ENCODE measurements at regions not wholly inside any gene's neighbourhood (a gene's known extent, or its start where the extent isn't known, plus 50 kb on each side); places are given as distances from the start of the nearest gene placed in this dataset.

DNA sequence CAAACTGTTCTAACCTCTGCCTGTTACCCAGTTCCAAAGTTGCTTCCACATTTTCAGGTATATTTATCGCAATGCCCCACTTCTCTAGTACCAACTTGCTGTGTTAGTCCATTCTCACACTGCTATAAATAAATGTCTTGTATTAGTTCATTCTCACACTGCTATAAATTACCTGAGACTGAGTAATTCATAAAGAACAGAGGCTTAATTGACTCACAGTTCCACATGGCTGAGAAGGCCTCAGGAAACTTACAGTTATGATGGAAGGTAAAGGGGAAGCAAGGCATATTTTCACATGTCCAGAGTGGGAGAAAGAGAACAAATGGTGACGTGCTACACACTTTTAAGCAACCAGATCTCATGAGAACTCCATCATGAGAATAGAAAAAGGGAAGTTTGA, 130.4 kb upstream of the C11orf87 start:
- TF ChIP-seq, protein P1, sequence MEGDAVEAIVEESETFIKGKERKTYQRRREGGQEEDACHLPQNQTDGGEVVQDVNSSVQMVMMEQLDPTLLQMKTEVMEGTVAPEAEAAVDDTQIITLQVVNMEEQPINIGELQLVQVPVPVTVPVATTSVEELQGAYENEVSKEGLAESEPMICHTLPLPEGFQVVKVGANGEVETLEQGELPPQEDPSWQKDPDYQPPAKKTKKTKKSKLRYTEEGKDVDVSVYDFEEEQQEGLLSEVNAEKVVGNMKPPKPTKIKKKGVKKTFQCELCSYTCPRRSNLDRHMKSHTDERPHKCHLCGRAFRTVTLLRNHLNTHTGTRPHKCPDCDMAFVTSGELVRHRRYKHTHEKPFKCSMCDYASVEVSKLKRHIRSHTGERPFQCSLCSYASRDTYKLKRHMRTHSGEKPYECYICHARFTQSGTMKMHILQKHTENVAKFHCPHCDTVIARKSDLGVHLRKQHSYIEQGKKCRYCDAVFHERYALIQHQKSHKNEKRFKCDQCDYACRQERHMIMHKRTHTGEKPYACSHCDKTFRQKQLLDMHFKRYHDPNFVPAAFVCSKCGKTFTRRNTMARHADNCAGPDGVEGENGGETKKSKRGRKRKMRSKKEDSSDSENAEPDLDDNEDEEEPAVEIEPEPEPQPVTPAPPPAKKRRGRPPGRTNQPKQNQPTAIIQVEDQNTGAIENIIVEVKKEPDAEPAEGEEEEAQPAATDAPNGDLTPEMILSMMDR (IDR thresholded peaks at IDR 0.05; ENCODE audit: low read depth, low read length): no peak
- DNase-seq (ENCODE audit: extremely low read depth, low read depth): no peak

DNA sequence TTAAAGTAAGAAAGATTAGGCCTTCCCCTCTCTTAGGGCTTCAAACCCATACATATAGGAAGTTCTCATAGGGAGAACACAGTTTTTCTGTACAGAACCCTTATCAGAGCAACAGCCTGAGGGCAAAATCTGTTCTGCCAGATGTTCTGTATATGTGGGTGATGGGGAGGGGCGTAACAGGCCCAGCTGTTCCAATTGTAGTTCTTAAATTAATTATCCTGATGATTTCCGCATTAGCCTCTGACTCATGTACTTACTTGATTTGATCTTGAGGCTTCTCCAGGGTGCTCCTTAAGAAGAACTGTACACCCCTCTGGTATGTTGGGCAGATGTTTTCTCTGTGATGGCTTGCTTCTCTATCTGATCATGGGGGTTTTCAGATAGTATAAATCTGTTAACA, 123.1 kb upstream of the C11orf87 start:
- DNase-seq (ENCODE audit: extremely low read depth, low read depth): no peak
- TF ChIP-seq, protein P1 (IDR thresholded peaks at IDR 0.05; ENCODE audit: low read depth, low read length): no peak

DNA sequence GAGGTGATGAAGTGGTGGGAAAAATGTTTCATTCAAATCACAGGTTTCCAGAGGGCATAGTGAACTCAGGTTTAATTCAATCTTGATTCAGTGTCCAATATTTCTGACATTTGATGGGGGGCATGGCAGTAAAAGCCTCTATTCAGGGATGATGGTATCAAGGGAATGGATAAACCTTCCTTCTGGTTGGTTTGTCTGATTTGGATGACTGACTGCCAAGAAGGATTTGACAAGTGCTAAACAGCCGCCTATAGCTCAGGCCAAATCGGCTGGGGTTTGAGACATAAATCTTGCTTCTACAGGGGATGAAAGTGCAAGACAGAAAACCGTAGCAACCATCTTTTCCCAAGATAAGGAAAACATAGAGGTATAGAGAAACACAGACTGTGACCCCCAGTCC, 121.8 kb upstream of the C11orf87 start:
- TF ChIP-seq, protein P1 (IDR thresholded peaks at IDR 0.05; ENCODE audit: low read depth, low read length): no peak
- no peak for DNase-seq (ENCODE audit: extremely low read depth, low read depth)

DNA sequence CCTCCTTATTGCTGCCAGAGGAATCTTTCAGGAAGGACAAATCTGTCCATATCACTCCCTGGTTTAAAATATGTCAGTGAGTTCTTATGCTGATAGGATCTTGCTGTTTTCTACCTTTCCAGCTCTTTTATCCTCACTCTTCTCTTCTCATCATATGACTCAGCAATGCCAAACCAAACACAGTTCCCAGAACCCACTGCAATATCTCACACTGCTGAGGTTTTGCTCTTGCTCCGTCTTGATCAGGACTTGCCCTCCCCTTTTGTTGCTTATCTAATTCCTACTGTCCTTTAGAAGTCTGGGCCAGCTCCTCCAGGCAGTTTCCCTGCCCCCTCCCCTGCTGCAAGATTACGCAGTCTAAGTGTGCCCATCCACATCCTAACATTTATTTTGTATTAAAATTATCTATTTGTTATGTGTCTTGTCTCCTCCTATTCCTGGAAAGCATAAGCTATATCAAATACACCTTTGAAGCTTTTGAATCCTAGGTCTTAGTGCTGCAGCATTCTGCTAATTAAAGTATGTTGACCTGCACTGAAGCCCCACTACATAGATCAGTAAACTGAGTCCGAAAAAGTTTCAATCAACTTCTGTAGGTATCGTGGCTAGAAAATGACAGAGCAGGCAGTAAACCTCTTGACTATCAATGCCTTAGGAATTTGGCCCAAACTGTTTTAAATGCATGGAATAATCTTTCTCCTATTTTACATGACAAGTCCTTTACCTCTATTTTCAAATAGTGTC, 119.2 kb upstream of the C11orf87 start:
- DNase-seq (ENCODE audit: extremely low read depth, low read depth): no peak
- TF ChIP-seq, protein P1 (IDR thresholded peaks at IDR 0.05; ENCODE audit: low read depth, low read length): no peak

DNA sequence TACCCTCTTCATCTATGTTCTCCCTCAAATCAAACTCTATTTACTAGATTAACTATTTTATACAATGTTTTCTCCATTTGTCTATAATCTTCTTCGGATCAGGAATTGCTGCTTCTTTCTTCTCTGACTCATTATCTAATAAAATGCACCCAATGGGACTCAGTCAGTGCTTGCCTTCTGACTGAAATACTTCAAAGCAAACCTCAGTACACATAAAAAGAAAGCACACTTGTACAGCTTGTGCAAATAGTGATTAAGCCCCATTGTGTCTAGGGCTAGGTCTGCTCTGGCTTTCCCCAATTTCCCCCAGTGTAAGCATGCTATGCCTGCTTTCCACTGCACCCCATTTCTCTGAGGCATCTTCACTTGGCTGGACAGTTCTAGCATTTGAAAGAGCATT, 118.6 kb upstream of the C11orf87 start:
- no peak for DNase-seq (ENCODE audit: extremely low read depth, low read depth)
- TF ChIP-seq, protein P1 (IDR thresholded peaks at IDR 0.05; ENCODE audit: low read depth, low read length): no peak

DNA sequence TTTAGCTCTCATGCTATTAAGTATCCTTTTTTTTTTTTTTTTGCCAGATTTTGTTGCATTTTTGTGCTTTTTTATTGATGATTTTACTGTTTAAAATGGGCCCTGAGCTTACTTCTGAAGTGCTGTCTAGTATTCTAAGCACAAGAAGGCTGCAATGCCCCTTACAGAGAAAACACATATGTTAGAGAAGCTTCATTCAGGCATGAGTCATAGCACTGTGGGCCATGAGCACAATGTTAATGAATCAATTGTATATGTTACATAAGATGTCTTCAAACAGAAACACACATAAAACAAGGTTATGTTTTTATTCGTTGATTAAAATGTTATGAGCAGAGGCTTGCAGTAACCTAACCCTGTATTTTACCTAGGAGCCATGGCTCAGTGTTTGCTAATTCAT, 117.8 kb upstream of the C11orf87 start:
- DNase-seq (ENCODE audit: extremely low read depth, low read depth): no peak
- TF ChIP-seq, protein P1 (IDR thresholded peaks at IDR 0.05; ENCODE audit: low read depth, low read length): no peak

DNA sequence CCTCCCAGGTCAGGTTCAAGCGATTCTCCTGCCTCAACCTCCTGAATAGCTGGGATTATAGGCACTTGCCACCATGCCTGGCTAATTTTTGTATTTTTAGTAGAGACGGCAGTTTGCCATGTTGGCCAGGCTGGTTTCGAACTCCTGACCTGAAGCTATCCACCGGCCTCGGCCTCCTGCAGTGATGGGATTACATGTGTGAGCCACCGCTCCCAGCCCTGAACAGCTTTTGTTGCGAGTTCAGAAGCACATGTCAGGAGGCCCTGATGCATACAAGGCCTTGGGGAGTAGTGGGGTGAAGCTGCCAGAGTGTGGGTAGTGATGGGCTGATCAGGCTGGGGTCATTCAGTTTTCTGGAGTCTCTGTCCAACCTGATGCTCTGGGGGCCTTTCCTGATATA, 117.0 kb upstream of the C11orf87 start:
- no peak for DNase-seq (ENCODE audit: extremely low read depth, low read depth)
- TF ChIP-seq, protein P1 (IDR thresholded peaks at IDR 0.05; ENCODE audit: low read depth, low read length): no peak
